ENCODE measurements at regions not wholly inside any gene's neighbourhood (a gene's known extent, or its start where the extent isn't known, plus 50 kb on each side); places are given as distances from the start of the nearest gene placed in this dataset.
"Not testable (repeated sequence)": the region's sequence is repeated elsewhere in the genome, so short reads cannot be mapped to it uniquely, and the experiment has no call there.

DNA sequence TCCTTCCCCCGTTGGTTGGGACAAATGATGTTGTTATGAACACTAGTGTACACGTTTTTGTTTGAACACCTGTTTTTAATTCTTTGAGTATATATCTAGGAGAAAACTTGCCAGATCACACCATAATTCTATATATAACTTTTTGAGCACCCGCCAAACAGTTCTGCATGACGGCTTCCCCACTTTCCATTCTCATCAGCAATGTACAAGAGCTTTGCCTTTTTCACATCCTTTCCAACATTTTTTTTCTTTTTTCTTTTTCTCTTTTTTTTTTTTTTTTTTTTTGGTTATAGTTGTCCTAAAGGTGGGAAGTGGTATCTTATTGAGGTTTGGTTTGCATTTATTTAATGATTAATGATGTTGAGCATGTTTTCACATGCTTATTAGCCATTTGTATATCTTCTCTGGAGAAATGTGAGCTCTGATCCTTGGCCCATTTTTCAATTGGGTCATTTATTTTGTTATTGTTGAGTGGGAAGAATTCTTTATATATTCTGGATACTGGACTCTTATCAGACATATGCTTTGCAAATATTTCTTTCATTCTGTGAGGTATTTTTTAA lies 86.9 kb upstream of the ZC3H15 start:
- DNase-seq (no peak), ATAC-seq (ENCODE audit: poor library complexity) (no peak)
- intact Hi-C loops (cut with DNase I), result no loop called here

DNA sequence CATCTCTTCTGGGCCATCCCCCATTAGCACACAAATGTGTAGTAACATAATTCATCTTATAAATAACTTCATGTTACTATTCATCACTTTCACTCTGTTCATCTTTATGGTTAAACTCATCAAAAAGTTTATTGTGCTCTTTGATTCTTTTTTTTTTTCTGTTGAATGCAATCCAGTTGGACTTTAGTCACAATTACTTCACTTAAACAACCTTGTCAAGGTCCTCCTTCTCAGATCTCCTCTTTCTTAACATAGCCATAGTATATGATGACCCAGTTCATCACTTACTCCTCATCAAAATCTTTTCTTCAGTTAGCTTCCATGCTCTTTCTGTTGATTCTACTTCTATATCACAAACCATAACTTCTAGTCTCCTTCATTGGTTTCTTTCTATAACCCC lies 80.2 kb upstream of the ZC3H15 start:
- intact Hi-C loops (cut with DNase I), result no loop called here
- DNase-seq, result no peak
- ATAC-seq (ENCODE audit: poor library complexity), result no peak

DNA sequence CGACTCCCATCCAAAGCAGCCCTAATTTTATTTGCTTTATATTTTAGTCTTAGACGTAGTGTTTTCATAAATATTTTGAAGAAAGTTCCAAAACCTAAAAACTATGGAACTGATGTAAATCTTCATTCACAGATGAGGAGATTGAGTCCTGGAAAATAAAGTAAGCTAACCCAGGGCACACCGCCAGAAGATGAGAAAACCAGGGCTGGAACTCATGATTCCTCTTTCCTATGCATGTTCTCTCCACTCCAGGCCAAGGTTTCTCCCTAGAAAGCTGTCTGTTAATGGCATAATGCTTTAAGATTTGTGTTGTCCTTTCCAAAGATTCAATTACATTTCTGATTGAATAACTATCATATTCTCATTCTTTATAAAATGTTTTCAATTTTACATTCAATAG lies 78.4 kb upstream of the ZC3H15 start:
- intact Hi-C loops (cut with DNase I), result no loop called here
- DNase-seq, result no peak
- no peak for ATAC-seq (ENCODE audit: poor library complexity)

DNA sequence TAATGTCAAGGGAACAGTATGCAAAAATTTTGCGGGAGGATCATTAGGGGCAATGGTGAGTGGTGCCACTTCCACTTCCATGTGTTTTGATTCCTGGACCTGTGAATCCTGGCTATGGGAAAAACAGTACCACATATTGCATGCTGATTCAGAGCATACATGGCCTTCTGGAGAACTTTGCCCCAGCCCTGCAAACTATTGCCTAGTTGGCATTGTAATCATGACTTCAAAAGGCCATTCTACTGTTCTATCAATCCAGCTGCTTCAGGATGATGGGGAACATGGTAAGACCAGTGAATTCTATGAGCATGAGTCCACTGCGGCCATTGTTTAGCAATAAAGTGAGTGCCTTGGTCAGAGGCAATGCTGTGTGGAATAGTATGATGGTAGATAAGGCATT lies 75.3 kb upstream of the ZC3H15 start:
- DNase-seq (no peak), ATAC-seq (ENCODE audit: poor library complexity) (no peak)
- intact Hi-C loops (cut with DNase I), result no loop called here

DNA sequence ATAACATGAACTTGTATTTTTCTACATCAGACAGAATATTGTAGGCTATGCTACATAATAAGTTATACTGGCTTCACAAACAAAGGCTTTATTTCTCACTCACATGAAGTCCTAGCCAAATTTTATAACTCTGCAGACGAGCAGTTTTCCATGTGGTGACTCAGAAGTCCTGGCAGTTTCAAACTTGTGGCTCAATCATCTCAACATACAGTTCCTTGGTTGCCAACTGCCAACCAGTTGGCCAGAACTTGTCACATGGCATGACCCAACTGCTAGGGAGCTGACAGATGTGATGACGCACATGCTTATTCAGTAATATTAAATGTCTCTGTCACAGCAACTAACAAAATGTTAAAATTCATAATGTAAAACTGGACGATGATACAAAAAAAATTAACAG lies 63.8 kb upstream of the ZC3H15 start:
- peak; percentile 50 for DNase-seq
- intact Hi-C loops (cut with DNase I), result no loop called here
- peak; percentile 66 for ATAC-seq (ENCODE audit: poor library complexity)

DNA sequence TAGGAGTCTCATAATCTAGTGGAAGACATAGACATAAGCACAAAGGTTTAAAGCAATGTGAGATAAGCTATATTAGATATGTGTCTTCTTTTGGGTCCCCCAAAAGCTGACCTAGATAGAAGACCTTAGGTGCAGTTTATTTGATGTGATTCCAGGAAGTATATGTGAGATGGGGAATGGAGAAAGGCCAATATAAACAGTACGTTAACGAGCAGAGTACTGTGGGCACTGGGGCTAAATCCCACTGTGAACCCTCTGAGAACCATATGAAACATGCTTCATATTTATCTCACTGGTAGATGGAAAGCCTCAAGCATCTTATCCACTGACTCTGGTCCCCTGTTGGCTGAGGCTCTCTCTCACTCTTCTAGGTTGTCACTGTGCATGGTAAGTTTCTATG lies 62.6 kb upstream of the ZC3H15 start:
- ATAC-seq (ENCODE audit: poor library complexity) (no peak), DNase-seq (no peak)
- intact Hi-C loops (cut with DNase I), result no loop called here

DNA sequence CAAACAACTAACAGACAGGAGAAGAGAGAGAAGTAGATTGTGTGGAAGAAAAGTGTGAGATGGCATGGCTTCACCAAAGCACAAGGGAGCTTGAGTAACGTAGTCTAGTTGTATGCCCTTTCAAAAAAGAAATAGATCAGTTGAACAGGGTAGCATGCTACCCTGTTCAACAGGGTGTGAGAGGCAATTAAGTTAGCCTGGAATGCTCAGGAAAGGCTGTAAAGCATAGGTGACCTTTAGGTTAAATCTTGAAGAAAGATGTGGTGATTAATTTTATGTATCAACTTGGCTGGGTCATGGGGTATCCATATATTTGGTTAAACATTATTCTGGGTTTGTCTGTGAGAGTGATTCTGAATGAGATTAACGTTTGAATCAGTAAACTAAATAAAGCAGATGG lies 61.8 kb upstream of the ZC3H15 start:
- DNase-seq, result no peak
- ATAC-seq (ENCODE audit: poor library complexity), result no peak
- intact Hi-C loops (cut with DNase I), result no loop called here

DNA sequence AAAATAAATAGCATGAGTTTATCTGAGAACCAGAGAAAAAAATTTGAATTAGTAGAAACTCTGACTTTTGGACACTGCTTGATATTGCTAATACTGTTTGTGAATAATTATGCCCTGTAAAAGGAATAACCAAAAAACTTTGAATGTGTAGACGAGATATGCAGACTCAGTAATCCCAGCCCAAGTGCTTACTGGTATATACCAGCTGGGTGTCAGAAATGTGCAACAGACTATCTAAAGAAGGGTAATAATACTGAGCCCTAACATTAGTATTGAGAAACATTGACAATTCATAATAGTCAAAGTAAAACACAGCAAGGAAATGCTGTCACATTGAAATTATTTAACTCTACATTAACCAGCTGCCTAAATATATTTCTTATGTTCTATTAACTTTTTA lies 60.5 kb upstream of the ZC3H15 start:
- DNase-seq, result no peak
- no peak for ATAC-seq (ENCODE audit: poor library complexity)
- intact Hi-C loops (cut with DNase I), result no loop called here

DNA sequence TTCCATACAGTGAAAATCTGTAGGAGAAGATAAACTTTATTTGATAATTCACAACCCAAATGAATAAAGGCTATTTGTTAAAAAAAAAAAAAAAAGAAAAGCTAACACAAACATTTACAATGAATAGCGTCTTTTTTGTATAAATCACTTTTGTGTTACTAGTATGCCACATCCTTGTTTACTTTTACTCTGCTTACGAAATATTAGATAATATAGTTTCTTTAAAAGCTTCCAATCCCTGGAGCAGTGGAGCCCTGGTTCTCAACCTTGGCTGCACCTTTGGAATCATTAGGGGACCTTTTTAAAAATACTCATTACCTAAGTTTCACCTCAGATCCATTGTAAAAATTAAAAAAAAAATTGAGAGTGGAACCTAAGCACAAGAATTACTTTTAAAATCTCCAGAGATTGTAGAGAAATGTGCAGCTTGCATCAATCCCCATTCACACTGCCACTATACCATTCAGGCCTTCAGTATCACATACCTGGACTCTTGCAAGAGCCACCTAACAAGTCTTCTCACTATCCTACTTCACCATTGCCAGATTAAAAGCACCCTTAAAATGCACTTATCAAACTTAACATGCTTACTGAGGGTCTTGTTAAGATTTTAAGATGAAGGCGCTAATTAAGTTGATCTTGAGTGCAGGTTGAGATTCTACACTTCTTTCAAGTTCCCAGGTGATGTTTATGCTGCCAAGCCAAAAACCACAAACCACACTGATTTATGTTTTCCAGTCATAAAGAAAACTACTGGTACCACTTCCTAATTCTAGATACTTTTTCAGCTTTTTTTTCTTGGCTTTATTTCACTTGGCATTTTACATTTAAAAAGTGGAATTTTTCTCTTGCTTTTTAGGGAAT lies 59.7 kb upstream of the ZC3H15 start:
- intact Hi-C loops (cut with DNase I), result no loop called here
- no peak for DNase-seq
- no peak for ATAC-seq (ENCODE audit: poor library complexity)

DNA sequence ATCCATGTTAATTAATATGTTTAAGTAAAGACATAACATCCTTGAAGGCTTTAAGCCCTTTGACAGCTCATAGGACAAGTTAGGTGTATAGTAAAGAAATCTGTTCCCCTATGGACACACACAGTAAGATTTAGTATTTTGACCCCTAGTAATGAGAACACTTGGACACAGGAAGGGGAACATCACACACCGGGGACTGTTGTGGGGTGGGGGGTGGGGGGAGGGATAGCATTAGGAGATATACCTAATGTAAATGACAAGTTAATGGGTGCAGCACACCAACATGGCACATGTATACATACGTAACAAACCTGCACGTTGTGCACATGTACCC lies 59.1 kb upstream of the ZC3H15 start:
- DNase-seq; ATAC-seq (ENCODE audit: poor library complexity); intact Hi-C loops (cut with DNase I): not testable (repeated sequence)

DNA sequence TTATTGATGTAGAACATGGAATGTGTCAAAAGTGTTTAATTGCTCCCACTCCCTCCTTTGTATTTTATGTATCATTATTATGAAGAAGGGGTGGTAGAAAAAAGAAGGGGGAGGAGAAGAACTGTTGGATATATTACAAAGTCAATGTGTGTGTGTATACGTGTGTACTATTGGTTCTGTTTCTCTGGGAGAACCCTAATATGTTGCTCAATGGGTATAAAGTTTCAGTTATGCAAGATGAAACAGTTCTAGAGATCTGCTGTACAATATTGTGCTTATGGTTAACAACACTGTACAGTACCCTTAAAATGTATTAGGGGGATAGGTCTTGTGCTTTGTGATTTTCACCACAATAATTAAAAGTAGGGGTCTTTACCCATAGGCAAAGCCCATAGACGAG lies 58.1 kb upstream of the ZC3H15 start:
- intact Hi-C loops (cut with DNase I), result no loop called here
- no peak for ATAC-seq (ENCODE audit: poor library complexity)
- DNase-seq, result no peak

DNA sequence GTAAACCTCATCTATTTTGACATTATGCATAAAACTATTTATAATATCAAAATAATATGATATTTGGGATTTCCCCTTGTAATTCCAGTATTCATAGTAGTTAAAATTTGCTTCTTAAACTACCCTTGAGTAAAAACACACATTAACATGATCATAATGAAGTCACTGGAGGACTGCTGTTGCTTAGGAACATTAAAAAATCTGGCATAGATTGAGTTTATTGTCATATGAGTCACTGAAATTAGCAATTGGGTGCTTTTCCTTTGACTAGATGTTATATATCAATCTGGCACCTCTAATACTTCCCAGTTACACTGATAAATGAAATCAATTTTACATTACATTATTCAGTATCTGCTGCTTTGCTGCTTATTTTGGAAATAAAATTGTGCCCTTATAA lies 57.0 kb upstream of the ZC3H15 start:
- intact Hi-C loops (cut with DNase I), result no loop called here
- no peak for DNase-seq
- ATAC-seq (ENCODE audit: poor library complexity), result no peak

DNA sequence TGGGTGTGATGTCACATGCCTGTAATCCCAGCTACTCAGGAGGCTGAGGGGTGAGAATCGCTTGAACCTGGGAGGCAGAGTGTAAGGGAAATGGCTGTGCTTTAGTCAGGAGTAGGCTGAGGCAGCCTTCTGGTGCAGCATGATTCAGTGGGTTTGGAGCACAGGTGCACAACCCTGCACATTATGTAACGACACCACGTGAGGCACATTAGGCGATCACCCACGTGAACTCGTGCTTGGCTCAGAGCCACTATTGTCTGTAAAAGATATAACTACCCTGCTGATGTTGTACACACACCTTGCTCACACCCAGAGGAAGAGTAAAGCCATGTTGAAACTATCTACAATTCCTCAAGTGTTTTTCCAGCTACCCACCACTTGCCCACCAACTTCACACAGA lies 54.8 kb upstream of the ZC3H15 start:
- ATAC-seq (ENCODE audit: poor library complexity) (no peak), DNase-seq (no peak)
- intact Hi-C loops (cut with DNase I), result no loop called here

DNA sequence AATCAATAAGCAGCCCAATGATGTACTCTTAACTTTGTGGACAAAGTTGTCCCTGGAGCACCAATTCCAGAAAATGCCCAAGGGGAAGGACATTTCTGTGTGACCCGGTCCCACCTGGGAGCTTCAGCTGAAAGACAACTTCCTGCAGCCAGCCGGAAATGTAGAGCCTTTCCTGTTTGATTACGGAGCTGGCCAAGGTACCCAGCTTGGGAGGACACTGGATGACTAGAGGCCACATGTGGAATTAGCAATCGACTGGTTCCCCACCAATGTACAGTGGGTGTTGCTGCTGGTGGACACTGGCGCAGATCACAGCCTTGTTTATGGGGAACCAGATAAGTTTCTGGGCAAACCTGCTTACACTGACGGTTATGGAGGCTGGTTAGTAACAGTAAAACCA lies 53.0 kb upstream of the ZC3H15 start:
- DNase-seq (no peak), ATAC-seq (ENCODE audit: poor library complexity) (no peak)
- intact Hi-C loops (cut with DNase I), result no loop called here

DNA sequence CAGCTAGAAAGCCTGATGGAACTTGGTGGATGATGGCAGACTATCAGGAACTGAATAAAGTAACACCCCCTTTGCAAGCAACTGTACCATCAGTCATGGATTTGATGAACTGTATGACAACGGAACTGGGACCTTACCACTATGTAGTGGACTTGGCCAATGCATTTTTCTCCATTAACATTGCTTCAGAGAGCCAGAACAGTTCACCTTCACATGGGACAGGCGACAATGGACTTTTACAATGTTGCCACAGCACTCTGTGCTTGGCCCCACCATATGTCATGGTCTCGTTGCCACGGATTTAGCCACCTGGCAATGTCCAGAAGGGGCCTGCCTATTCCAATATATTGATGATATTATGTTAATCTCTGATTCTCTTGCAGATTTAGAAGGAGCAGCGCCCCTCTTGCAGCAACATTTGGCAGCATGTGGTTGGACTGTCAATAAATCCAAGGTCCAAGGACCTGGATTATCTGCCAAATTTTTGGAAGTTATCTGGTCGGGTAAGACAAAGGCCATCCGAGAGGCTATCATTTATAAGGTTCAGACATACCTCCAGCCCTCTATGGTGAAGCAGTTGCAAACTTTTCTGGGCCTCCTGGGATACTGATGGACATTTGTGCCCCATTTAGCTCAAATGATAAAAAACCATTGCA lies 52.2 kb upstream of the ZC3H15 start:
- ATAC-seq (ENCODE audit: poor library complexity), result no peak
- intact Hi-C loops (cut with DNase I), result no loop called here

More for the DNA sequence above, 52.2 kb upstream of the ZC3H15 start:
- DNase-seq, result no peak

All from Right ventricle myocardium superior (tissue), 1 donor.